ENCODE measurements at regions not wholly inside any gene's neighbourhood (a gene's known extent, or its start where the extent isn't known, plus 50 kb on each side); places are given as distances from the start of the nearest gene placed in this dataset.

- no peak for TF ChIP-seq CTCF (IDR thresholded peaks at IDR 0.05)
- TF ChIP-seq POLR2A (IDR thresholded peaks at IDR 0.05) = no peak
- no peak for TF ChIP-seq POLR2AphosphoS5 (IDR thresholded peaks at IDR 0.05)
Observed at GRCh38 chr5:72598401-72599064, 91.3 kb upstream of the ZNF366 start.

Measured in breast epithelium (tissue), 3 donors.